ENCODE measurements at regions not wholly inside any gene's neighbourhood (a gene's known extent, or its start where the extent isn't known, plus 50 kb on each side); places are given as distances from the start of the nearest gene placed in this dataset.

- Mint-ChIP-seq H3K27ac (no peak overlapping the region), H3K4me3 (no peak overlapping the region), H3K27me3 (ENCODE audit: insufficient read depth, low read depth) (no peaks in the 10 kb centered on the region), H3K36me3 (no peaks in the 10 kb centered on the region), H3K4me1 (no peaks in the 10 kb centered on the region), H3K9me3 (no peaks in the 10 kb centered on the region)
- Histone ChIP-seq H3K79me2 (ENCODE audit: low read depth) (no peaks in the 10 kb centered on the region), H3K4me1 (no peaks in the 10 kb centered on the region), H2AFZ (replicated peaks) (no peak overlapping the region), H3K9me3 (ENCODE audit: low read depth) (no peaks in the 10 kb centered on the region), H3K27me3 (no peaks in the 10 kb centered on the region), H3K4me3 (no peak overlapping the region), H3K4me2 (no peak overlapping the region), H3K9ac (no peak overlapping the region), H3F3A (ENCODE audit: low read depth) (no peaks in the 10 kb centered on the region), H3K36me3 (no peaks in the 10 kb centered on the region), H4K20me1 (ENCODE audit: low read depth) (no peaks in the 10 kb centered on the region), H3K27ac (no peak overlapping the region)
- TF ChIP-seq EZH2phosphoT487 (IDR thresholded peaks at IDR 0.05), result no peak
- TF ChIP-seq CTCF (IDR thresholded peaks at IDR 0.05), result no peak
- TF ChIP-seq EZH2 (IDR thresholded peaks at IDR 0.05), result no peak
- no peak for DNase-seq (ENCODE audit: low spot score)
Measured at GRCh38 chr11:81825346-81825745, 908.3 kb downstream of the FAM181B start.

GRCh38 chr11:81819462-81819861, 914.2 kb downstream of the FAM181B start:
- no peak overlapping the region for H3K27ac ChIP-seq
- Mint-ChIP-seq H3K27me3 (ENCODE audit: insufficient read depth, low read depth) (no peaks in the 10 kb centered on the region), H3K27ac (no peak overlapping the region), H3K4me1 (no peaks in the 10 kb centered on the region), H3K36me3 (no peaks in the 10 kb centered on the region), H3K4me3 (no peak overlapping the region), H3K9me3 (no peaks in the 10 kb centered on the region)
- no peaks in the 10 kb centered on the region for H3K27me3 ChIP-seq
- H3K9ac ChIP-seq, result no peak overlapping the region
- no peaks in the 10 kb centered on the region for H3F3A ChIP-seq (ENCODE audit: low read depth)
- no peaks in the 10 kb centered on the region for H3K9me3 ChIP-seq (ENCODE audit: low read depth)
- no peak for TF ChIP-seq CTCF (IDR thresholded peaks at IDR 0.05)
- H3K36me3 ChIP-seq, result no peaks in the 10 kb centered on the region
- no peak overlapping the region for H3K4me3 ChIP-seq
- H4K20me1 ChIP-seq (ENCODE audit: low read depth), result no peaks in the 10 kb centered on the region
- DNase-seq (ENCODE audit: low spot score), result no peak
- H2AFZ ChIP-seq (replicated peaks), result no peak overlapping the region
- no peaks in the 10 kb centered on the region for H3K79me2 ChIP-seq (ENCODE audit: low read depth)
- no peaks in the 10 kb centered on the region for H3K4me1 ChIP-seq
- no peak overlapping the region for H3K4me2 ChIP-seq

GRCh38 chr11:81804858-81805257, 928.8 kb downstream of the FAM181B start:
- no peak overlapping the region for H3K4me3 Mint-ChIP-seq
- no peak overlapping the region for H3K4me2 ChIP-seq

More at GRCh38 chr11:81804858-81805257, 928.8 kb downstream of the FAM181B start:
- Histone ChIP-seq H3K27ac (no peak overlapping the region), H3K9me3 (ENCODE audit: low read depth) (no peaks in the 10 kb centered on the region), H3K4me1 (no peaks in the 10 kb centered on the region), H3K27me3 (no peaks in the 10 kb centered on the region), H4K20me1 (ENCODE audit: low read depth) (no peaks in the 10 kb centered on the region), H2AFZ (replicated peaks) (peak overlapping the region; percentile 10), H3F3A (ENCODE audit: low read depth) (no peaks in the 10 kb centered on the region), H3K36me3 (no peaks in the 10 kb centered on the region), H3K9ac (no peak overlapping the region), H3K4me3 (no peak overlapping the region), H3K79me2 (ENCODE audit: low read depth) (no peaks in the 10 kb centered on the region)
- no peak for DNase-seq (ENCODE audit: low spot score)
- Mint-ChIP-seq H3K36me3 (no peaks in the 10 kb centered on the region), H3K27ac (no peak overlapping the region), H3K27me3 (ENCODE audit: insufficient read depth, low read depth) (no peaks in the 10 kb centered on the region), H3K4me1 (peaks cover 6% of the 10 kb centered on the region), H3K9me3 (no peaks in the 10 kb centered on the region)
- TF ChIP-seq EZH2phosphoT487 (IDR thresholded peaks at IDR 0.05), result no peak
- TF ChIP-seq EZH2 (IDR thresholded peaks at IDR 0.05), result no peak
- no peak for TF ChIP-seq CTCF (IDR thresholded peaks at IDR 0.05)

Measured in neural progenitor cell (in vitro differentiated cells).